Right lobe of liver (tissue), 4 donors: ENCODE measurements at regions not wholly inside any gene's neighbourhood (a gene's known extent, or its start where the extent isn't known, plus 50 kb on each side); places are given as distances from the start of the nearest gene placed in this dataset.

Source experiments
- POLR2A ChIP-seq: fragments of 450-650 bp; IDR thresholded peaks from one replicate; pipeline ENCODE4 v1.6.1; 2017; ENCODE audit warnings: antibody characterized with exemption, mild to moderate bottlenecking
- TF ChIP-seq, protein P1 (sequence below), 4 donors: fragments of 200-600 bp in 3 of 4; fragments of 450-650 bp in 1 of 4; IDR thresholded peaks; one replicate each; pipeline versions ENCODE4 v1.5.1 to v1.8.0; 2016 to 2022; ENCODE audit warnings: antibody characterized with exemption in 4 of 4, mild to moderate bottlenecking in 2 of 4
- donor health status: DM: no; HTN: no; CAD: no.
- donor health status: DM: no; HTN: no; CAD: no.
- donor health status: DM: no; HTN: yes; CAD: no.

DNA sequence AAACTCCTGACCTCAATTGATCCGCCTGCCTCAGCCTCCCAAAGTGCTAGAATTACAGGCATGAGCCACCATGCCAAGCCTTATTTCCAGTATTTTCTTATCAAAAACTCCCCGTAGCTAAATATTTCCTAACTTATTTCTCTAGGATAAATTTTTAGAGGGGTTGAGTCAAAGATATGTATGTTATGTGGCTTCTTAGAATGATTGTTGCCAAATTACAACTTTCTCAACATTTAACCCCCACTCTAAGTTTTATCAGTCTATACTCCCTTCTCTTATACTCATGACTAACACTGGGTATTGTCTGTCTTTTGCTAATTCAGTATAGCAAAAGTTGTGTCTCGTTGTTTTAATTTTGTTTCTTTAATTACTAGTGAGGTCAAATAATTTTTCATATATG, 187.7 kb upstream of the LNX1 start:
- no peak for TF ChIP-seq POLR2A
- TF ChIP-seq, protein P1, sequence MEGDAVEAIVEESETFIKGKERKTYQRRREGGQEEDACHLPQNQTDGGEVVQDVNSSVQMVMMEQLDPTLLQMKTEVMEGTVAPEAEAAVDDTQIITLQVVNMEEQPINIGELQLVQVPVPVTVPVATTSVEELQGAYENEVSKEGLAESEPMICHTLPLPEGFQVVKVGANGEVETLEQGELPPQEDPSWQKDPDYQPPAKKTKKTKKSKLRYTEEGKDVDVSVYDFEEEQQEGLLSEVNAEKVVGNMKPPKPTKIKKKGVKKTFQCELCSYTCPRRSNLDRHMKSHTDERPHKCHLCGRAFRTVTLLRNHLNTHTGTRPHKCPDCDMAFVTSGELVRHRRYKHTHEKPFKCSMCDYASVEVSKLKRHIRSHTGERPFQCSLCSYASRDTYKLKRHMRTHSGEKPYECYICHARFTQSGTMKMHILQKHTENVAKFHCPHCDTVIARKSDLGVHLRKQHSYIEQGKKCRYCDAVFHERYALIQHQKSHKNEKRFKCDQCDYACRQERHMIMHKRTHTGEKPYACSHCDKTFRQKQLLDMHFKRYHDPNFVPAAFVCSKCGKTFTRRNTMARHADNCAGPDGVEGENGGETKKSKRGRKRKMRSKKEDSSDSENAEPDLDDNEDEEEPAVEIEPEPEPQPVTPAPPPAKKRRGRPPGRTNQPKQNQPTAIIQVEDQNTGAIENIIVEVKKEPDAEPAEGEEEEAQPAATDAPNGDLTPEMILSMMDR (IDR thresholded peaks at IDR 0.05) = no peak
